GM12801 (cell line): ENCODE measurements at regions not wholly inside any gene's neighbourhood (a gene's known extent, or its start where the extent isn't known, plus 50 kb on each side); places are given as distances from the start of the nearest gene placed in this dataset.

Source experiments
- TF ChIP-seq, protein P1 (sequence below): IDR thresholded peaks from one replicate; pipeline ENCODE4 v1.5.1; 2011; ENCODE audit warnings: control low read depth; ENCODE audit not compliant: insufficient read length; ENCODE audit errors: extremely low read depth

DNA sequence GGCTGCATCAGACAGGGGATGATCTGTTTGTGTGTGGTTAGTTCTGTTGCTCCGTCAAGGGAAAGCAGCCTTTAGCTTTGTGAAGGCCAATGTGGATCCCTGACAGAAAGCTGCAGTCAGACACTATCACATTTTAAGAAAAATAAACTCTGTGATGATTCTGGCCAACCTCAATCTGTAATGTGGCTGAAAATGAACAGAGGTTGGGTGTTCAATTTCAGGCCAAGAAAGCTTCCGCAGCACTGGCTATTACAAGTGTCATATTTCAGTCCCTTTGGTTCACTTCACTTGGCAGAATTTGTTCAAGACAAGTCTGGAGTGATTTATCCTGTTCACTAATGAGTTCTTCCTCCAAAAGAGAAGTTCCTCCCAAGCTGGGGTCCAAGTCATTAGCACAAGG is 571.8 kb upstream of the IL12A start:
- TF ChIP-seq, protein P1, sequence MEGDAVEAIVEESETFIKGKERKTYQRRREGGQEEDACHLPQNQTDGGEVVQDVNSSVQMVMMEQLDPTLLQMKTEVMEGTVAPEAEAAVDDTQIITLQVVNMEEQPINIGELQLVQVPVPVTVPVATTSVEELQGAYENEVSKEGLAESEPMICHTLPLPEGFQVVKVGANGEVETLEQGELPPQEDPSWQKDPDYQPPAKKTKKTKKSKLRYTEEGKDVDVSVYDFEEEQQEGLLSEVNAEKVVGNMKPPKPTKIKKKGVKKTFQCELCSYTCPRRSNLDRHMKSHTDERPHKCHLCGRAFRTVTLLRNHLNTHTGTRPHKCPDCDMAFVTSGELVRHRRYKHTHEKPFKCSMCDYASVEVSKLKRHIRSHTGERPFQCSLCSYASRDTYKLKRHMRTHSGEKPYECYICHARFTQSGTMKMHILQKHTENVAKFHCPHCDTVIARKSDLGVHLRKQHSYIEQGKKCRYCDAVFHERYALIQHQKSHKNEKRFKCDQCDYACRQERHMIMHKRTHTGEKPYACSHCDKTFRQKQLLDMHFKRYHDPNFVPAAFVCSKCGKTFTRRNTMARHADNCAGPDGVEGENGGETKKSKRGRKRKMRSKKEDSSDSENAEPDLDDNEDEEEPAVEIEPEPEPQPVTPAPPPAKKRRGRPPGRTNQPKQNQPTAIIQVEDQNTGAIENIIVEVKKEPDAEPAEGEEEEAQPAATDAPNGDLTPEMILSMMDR = no peak

DNA sequence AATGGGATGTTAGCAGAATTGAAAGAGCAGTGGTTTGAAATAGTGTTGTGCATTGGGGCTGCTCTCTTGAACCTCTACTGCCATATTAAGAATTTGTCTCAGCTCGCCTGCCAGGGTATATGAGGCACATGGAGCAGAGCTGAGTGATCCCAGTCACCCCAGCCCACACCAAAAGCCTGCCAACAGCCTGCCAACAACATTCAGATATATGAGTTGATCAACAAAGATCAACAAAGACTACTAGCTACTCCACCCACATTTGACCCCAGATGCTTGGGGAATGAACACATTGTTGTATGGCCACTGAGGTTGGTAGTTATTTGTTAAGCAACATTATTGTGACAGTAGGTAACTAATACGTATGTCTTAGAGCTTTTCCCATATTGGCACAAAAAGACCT is 570.9 kb upstream of the IL12A start:
- TF ChIP-seq, protein P1 = no peak

DNA sequence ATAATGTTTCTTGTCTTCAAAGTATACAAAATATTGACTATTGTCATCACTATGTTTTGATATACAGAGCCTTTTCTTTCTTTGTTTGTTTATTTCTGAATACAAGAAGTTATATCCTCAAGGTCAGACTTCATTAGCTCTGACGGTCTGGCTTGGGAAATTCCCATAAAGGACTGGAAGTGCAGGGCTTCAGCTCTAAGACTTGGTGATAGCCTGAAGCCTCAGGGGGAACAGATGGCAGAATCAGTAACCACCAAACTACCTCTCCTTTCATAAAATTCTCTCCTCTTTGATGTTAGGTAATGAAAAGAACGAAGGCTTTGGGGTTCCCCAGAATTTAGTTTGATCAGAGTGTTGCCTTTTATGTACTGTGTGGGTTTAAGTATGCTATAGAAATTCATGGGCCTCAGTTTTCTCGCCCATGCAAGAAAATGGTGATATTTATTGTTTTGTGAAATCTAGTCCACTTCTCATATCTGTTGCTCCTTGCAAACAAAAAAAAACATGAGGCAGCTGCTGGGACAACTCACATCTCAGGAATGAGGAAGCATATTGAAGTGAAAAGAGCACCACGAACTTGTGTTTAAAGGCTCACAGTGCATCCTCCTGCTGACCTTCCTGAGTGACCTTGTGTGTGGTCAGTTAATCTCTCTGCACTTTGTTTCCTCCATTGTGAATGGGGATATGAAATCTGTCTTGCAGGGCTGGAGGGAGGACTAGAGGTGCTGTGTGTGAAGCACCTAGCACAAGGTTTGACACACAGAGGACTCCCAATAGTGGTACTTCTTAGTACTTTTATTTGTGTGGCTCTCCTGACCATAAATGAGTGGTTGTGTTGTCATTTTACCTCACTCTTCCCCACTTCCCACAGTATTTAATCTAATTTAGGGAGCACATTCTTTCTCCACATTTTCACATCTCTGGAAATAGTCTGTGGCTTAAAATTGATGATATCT is 569.8 kb upstream of the IL12A start:
- TF ChIP-seq, protein P1 = no peak

DNA sequence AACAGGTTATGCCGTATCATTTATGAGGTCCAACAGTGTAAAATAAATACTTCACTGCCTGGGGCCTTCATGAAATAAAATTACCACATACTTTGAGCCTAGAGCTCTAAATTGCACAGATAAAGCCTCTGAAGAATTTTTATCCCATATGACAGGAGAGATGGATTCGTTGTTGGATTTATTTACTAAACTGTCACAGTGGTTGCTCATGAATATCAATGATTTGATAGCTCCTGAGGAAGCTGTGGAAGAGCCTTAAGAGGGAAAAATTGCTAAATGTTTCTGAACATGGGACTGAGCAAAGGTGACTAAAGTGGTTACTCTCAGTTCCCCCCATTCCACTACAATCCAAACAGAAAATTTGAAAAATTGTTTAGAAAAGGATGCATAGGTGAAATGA is 558.9 kb upstream of the IL12A start:
- TF ChIP-seq, protein P1 = no peak

DNA sequence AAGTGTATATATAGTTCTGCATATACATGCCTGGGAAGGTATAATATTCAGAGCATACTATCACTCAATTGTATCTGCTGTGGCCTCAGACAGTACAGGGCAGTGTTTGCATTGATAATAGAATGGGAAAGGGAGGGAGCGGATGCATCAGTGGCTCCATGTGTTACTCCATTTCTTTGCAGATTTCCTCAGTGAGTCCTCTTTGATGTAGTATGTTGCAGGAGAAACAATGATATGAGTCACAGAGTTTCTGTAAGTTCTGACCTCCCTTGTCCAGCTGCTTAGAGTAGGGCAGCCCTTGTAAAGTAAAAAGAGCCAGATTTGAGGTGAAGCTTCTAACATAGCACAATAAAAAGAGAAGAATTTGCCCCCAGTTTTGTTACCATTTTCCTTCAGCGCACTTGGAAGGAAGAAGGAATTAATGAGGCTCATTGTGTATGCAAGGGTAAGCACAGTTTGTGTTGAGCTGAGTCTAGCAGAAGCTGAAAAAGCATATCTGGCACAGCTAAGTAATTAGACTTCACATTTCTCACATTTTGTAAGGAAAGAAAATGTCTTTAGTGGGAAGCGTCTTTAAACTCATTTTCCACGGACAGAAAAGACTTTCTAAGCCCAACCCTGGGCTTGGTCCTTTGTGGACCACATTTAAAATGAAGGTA is 555.8 kb upstream of the IL12A start:
- TF ChIP-seq, protein P1 = no peak

DNA sequence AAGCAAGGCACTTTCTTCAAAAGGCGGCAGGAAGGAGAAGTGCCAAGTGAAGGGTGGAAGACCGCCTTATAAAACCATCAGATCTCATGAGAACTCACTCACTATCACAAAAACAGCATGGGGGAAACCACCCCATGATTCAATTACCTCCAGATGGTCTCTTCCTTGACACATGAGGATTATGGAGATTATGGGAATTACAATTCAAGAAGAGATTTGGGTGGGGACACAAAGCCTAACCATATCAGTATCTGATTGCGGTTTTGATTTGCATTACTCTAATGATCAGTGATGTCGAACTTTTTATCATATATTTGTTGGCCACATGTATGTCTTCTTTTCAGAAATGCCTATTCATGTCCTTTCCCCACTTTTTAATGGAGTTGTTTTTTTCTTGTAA is 549.3 kb upstream of the IL12A start:
- TF ChIP-seq, protein P1 = no peak

DNA sequence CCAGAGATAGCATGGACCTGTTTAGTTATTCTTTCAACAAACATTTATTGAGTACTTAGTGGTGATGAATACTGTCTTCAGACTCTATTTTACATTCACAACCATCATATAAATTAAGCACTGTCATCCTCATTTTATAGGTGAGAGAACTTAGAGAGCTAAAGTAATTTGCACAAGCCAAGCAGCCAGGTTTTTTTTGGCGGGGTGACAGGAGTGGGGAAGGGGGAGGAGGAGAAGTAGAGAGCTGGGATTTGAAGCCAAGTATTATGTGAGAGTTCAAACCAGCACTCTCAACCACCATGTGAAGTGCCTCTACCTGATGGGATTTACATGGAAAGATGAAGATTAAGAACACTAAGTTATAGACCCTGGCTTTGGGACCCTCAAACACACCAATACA is 547.4 kb upstream of the IL12A start:
- TF ChIP-seq, protein P1 = no peak
